H1 (cell line): ENCODE measurements at regions not wholly inside any gene's neighbourhood (a gene's known extent, or its start where the extent isn't known, plus 50 kb on each side); places are given as distances from the start of the nearest gene placed in this dataset.

ENCODE experiments used
- CTCF ChIA-PET: fragments of 300-600 bp; sonication (Branson Sonifier 250); formaldehyde crosslinking; loops from one replicate; lab custom pipeline; 2021; ENCODE audit not compliant: partially characterized antibody; lab: Charles Lee
- POLR2A ChIA-PET: fragments of 300-600 bp; sonication (Branson Sonifier 250); formaldehyde crosslinking; loops from one replicate; lab custom pipeline; 2021; ENCODE audit warnings: inconsistent platforms; ENCODE audit not compliant: partially characterized antibody; lab: Charles Lee
- DNase-seq, 2 experiments: peaks; one replicate each; pipeline versions ENCODE4 v3.0.0 to v3.0.0-alpha.2; 2010 to 2022; ENCODE audit warnings: low spot score in 2 of 2, low read depth in 1 of 2, mixed read lengths in 1 of 2
- FAIRE-seq: peaks from 2 replicates; lab custom pipeline; 2011; peaks lifted over from hg19 to GRCh38; lab: Jason Lieb, UNC
- H2AFZ ChIP-seq: 2 replicates; pipeline ENCODE4 v1.8.1; 2012; ENCODE audit warnings: low read length, inconsistent platforms
- H2AK5ac ChIP-seq: 2 replicates; pipeline ENCODE4 v1.6.1; 2013; ENCODE audit warnings: low read depth, low read length
- H2BK120ac ChIP-seq: replicated peaks from 2 replicates; pipeline ENCODE3; 2013; ENCODE audit warnings: low read depth, low read length, inconsistent platforms
- H2BK12ac ChIP-seq: 2 replicates; pipeline ENCODE4 v1.6.1; 2013; ENCODE audit warnings: low read depth, low read length
- H2BK15ac ChIP-seq: 2 replicates; pipeline ENCODE4 v1.6.1; 2013; ENCODE audit warnings: low read length
- H2BK20ac ChIP-seq: 2 replicates; pipeline ENCODE4 v1.6.1; 2013; ENCODE audit warnings: low read length
- H2BK5ac ChIP-seq: 2 replicates; pipeline ENCODE4 v1.6.1; 2013; ENCODE audit warnings: low read depth, low read length
- H3K14ac ChIP-seq: 2 replicates; pipeline ENCODE4 v1.6.1; 2013; ENCODE audit warnings: inconsistent platforms; ENCODE audit not compliant: insufficient read length
- H3K18ac ChIP-seq: 2 replicates; pipeline ENCODE4 v1.6.1; 2013; ENCODE audit warnings: low read length; ENCODE audit errors: extremely low read depth
- H3K23ac ChIP-seq: 2 replicates; pipeline ENCODE4 v1.6.1; 2013; ENCODE audit warnings: inconsistent platforms; ENCODE audit not compliant: insufficient read length
- H3K23me2 ChIP-seq: 2 replicates; pipeline ENCODE4 v1.6.1; 2013; ENCODE audit warnings: low read depth, low read length
- H3K27ac ChIP-seq: 2 replicates; pipeline ENCODE4 v1.6.1; 2011; ENCODE audit warnings: low read depth, low read length, inconsistent platforms
- H3K27me3 ChIP-seq, 4 experiments: replicated peaks in 1 of 4; 1 replicate in 1 of 4; 2 replicates in 3 of 4; pipeline versions ENCODE4 v1.6.1 to v1.8.1; 2011 to 2013; ENCODE audit warnings: low read length in 3 of 4, mild to moderate bottlenecking in 3 of 4, inconsistent platforms in 2 of 4, mixed read lengths in 2 of 4, moderate library complexity in 1 of 4; ENCODE audit not compliant: control insufficient read depth in 3 of 4, insufficient read depth in 3 of 4; ENCODE audit errors: extremely low read depth in 1 of 4
- H3K36me3 ChIP-seq, 4 experiments: 2 replicates each; pipeline versions ENCODE4 v1.6.1 to v1.8.1; 2011 to 2013; ENCODE audit warnings: mild to moderate bottlenecking in 4 of 4, low read length in 3 of 4, moderate library complexity in 2 of 4, control low read depth in 1 of 4, inconsistent platforms in 1 of 4; ENCODE audit not compliant: insufficient read depth in 4 of 4, control insufficient read depth in 2 of 4
- H3K4ac ChIP-seq: replicated peaks from 2 replicates; pipeline ENCODE3; 2013; ENCODE audit warnings: low read length, low read depth, mixed read lengths, inconsistent platforms; ENCODE audit not compliant: insufficient read length
- H3K4me1 ChIP-seq, 4 experiments: replicated peaks in 1 of 4; 1 replicate in 1 of 4; 2 replicates in 3 of 4; pipeline versions ENCODE4 v1.6.1 to v1.8.1; 2011 to 2013; ENCODE audit warnings: low read length in 3 of 4, inconsistent platforms in 2 of 4, mixed read lengths in 1 of 4; ENCODE audit not compliant: insufficient read depth in 4 of 4, control insufficient read depth in 3 of 4
- H3K4me2 ChIP-seq, 2 experiments: 2 replicates each; pipeline versions ENCODE4 v1.6.1 to v1.8.1; 2011 to 2013; ENCODE audit warnings: low read depth in 2 of 2, low read length in 2 of 2, control low read depth in 1 of 2, inconsistent platforms in 1 of 2, mild to moderate bottlenecking in 1 of 2; ENCODE audit not compliant: insufficient read depth in 1 of 2
- H3K4me3 ChIP-seq, 4 experiments: fragments of 200-600, 300-600 bp in 1 of 4; sonication (generic), shearing (Covaris generic), sonication (Bioruptor Twin) in 1 of 4; 2 replicates each; pipeline versions ENCODE4 v1.5.1 to v1.8.1; 2011 to 2016; ENCODE audit warnings: low read length in 4 of 4, low read depth in 3 of 4, control low read depth in 2 of 4, inconsistent platforms in 2 of 4, mild to moderate bottlenecking in 2 of 4, mixed read lengths in 1 of 4, moderate library complexity in 1 of 4; ENCODE audit not compliant: insufficient read depth in 2 of 4; ENCODE audit errors: extremely low read depth in 1 of 4
- H3K56ac ChIP-seq: replicated peaks from 2 replicates; pipeline ENCODE3; 2013; ENCODE audit warnings: low read depth, mild to moderate bottlenecking, mixed read lengths, low read length, inconsistent platforms; ENCODE audit not compliant: insufficient read length
- H3K79me1 ChIP-seq: 2 replicates; pipeline ENCODE4 v1.6.1; 2013; ENCODE audit warnings: low read depth, low read length, control low read depth
- H3K79me2 ChIP-seq, 2 experiments: 2 replicates each; pipeline versions ENCODE4 v1.6.1 to v1.8.1; 2012 to 2013; ENCODE audit warnings: low read length in 2 of 2, mild to moderate bottlenecking in 2 of 2, inconsistent platforms in 1 of 2; ENCODE audit not compliant: insufficient read depth in 2 of 2, control insufficient read depth in 1 of 2
- H3K9ac ChIP-seq, 4 experiments: replicated peaks in 1 of 4; 1 replicate in 1 of 4; 2 replicates in 3 of 4; pipeline versions ENCODE4 v1.6.1 to v1.8.1; 2011 to 2013; ENCODE audit warnings: low read depth in 3 of 4, low read length in 3 of 4, control low read depth in 2 of 4, mild to moderate bottlenecking in 2 of 4, moderate library complexity in 2 of 4, inconsistent platforms in 1 of 4; ENCODE audit errors: extremely low read depth in 1 of 4
- H3K9me3 ChIP-seq, 2 experiments: 2 replicates each; pipeline versions ENCODE4 v1.6.1 to v1.8.1; 2012 to 2013; ENCODE audit warnings: mild to moderate bottlenecking in 2 of 2, moderate library complexity in 2 of 2, control low read depth in 1 of 2, inconsistent platforms in 1 of 2, low read depth in 1 of 2, low read length in 1 of 2, mixed read lengths in 1 of 2; ENCODE audit not compliant: insufficient read depth in 2 of 2
- H4K20me1 ChIP-seq, 2 experiments: replicated peaks in 1 of 2; 2 replicates each; pipeline versions ENCODE3 to v1.8.1; 2011 to 2013; ENCODE audit warnings: inconsistent platforms in 2 of 2, low read length in 2 of 2, mild to moderate bottlenecking in 1 of 2; ENCODE audit not compliant: insufficient read depth in 2 of 2, control insufficient read depth in 1 of 2
- H4K5ac ChIP-seq: 2 replicates; pipeline ENCODE4 v1.6.1; 2013; ENCODE audit warnings: low read length, low read depth, mixed read lengths, inconsistent platforms; ENCODE audit not compliant: insufficient read length
- H4K8ac ChIP-seq: 2 replicates; pipeline ENCODE4 v1.8.0; 2013; ENCODE audit warnings: mild to moderate bottlenecking, moderate library complexity, low read length, inconsistent platforms; ENCODE audit not compliant: insufficient read depth; ENCODE audit errors: extremely low read depth
- H4K91ac ChIP-seq: replicated peaks from 2 replicates; pipeline ENCODE3; 2013; ENCODE audit warnings: low read length, mixed read lengths, inconsistent platforms; ENCODE audit not compliant: insufficient read length
- ATF2 ChIP-seq: IDR thresholded peaks from 2 replicates; pipeline ENCODE4 v1.6.1; 2012; ENCODE audit warnings: low read length, inconsistent platforms
- CHD1 ChIP-seq: IDR thresholded peaks from 2 replicates; pipeline ENCODE4 v1.6.1; 2012; ENCODE audit warnings: low read depth, low read length, improper control_type of control experiment
- CREB1 ChIP-seq: IDR thresholded peaks from 2 replicates; pipeline ENCODE4 v1.6.1; 2012; ENCODE audit warnings: inconsistent platforms
- E2F6 ChIP-seq: IDR thresholded peaks from 2 replicates; pipeline ENCODE4 v1.6.1; 2012; ENCODE audit warnings: inconsistent platforms
- FOSL1 ChIP-seq: IDR thresholded peaks from 2 replicates; pipeline ENCODE4 v1.6.1; 2011; ENCODE audit warnings: mild to moderate bottlenecking, low read depth, low read length, moderate library complexity; ENCODE audit not compliant: insufficient read depth
- HDAC6 ChIP-seq: IDR thresholded peaks from one replicate; pipeline ENCODE4 v1.7.1; 2012; ENCODE audit warnings: low read depth, mild to moderate bottlenecking, inconsistent platforms, low read length, moderate library complexity
- JUND ChIP-seq: IDR thresholded peaks from 2 replicates; pipeline ENCODE4 v1.6.1; 2011; ENCODE audit warnings: mild to moderate bottlenecking, improper control_type of control experiment, low read length
- KDM1A ChIP-seq: fragments of 200-600, 300-600 bp; sonication (generic); IDR thresholded peaks from 2 replicates; pipeline ENCODE4 v1.7.1; 2016; ENCODE audit warnings: mild to moderate bottlenecking, low read length, borderline replicate concordance
- MAFK ChIP-seq: IDR thresholded peaks from 2 replicates; pipeline ENCODE4 v1.6.1; 2012; ENCODE audit warnings: low read depth, mild to moderate bottlenecking, improper control_type of control experiment, low read length
- SIN3A ChIP-seq, 2 experiments: IDR thresholded peaks in 1 of 2; conservative IDR thresholded peaks in 1 of 2; 2 replicates each; pipeline ENCODE4 v1.6.1; 2011 to 2012; ENCODE audit warnings: low read length in 2 of 2, improper control_type of control experiment in 1 of 2, low read depth in 1 of 2, mild to moderate bottlenecking in 1 of 2
- SP2 ChIP-seq: IDR thresholded peaks from 2 replicates; pipeline ENCODE4 v1.6.1; 2012; ENCODE audit warnings: mild to moderate bottlenecking, low read length, inconsistent platforms
- SRF ChIP-seq: IDR thresholded peaks from 2 replicates; pipeline ENCODE4 v1.6.1; 2011; ENCODE audit warnings: mild to moderate bottlenecking, low read depth, low read length, moderate library complexity
- TCF12 ChIP-seq: IDR thresholded peaks from 2 replicates; pipeline ENCODE4 v1.6.1; 2011; ENCODE audit warnings: low read depth, mild to moderate bottlenecking, low read length
- WGBS, 2 experiments: shearing (Covaris generic) in 1 of 2; methylation state at CpG; one replicate each; pipeline versions ENCODE4 v1.1.6 to v1.1.7; 2013 to 2015; ENCODE audit warnings: low lambda C conversion rate in 2 of 2, mixed read lengths in 2 of 2, inconsistent platforms in 1 of 2, low coverage in 1 of 2, missing lambda C conversion rate in 1 of 2; ENCODE audit not compliant: insufficient replicate concordance in 2 of 2, insufficient coverage in 1 of 2, insufficient read length in 1 of 2; ENCODE audit errors: extremely low coverage in 1 of 2, missing lambda C conversion rate in 1 of 2; 5-methylcytosine and 5-hydroxymethylcytosine counted together

DNA sequence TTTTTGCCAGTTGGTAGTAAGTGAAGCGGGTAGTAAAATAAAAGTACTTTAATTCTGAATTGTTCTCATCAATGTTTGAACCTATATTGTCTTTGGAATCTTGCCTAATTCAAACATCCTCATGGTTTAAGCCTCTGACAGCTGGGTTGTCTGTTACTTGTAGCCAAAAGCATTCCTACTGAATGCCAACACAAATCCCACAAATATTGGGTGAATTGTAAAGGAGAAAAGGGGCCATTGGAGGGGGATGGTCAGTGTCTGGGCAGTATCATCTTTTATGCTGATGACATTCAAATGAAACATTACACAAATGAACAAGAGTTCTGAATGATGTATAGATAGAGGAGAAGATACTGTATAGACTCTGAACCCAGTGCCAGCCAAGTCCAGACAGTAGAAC, 309.5 kb downstream of the OSTF1 start:
- no peaks in the 10 kb centered on the region for H4K20me1 ChIP-seq
- no peak for DNase-seq
- H3K79me1 ChIP-seq, result no peaks in the 10 kb centered on the region
- H2BK120ac ChIP-seq, result no peak overlapping the region
- H3K4me2 ChIP-seq, result no peak overlapping the region
- no peak overlapping the region for H4K8ac ChIP-seq
- H3K36me3 ChIP-seq, result no peaks in the 10 kb centered on the region
- TF ChIP-seq CHD1 (no peak), SRF (no peak), SIN3A (conservative IDR thresholded peaks at IDR 0.05 in 1 of 2, IDR thresholded peaks at IDR 0.05 in 1 of 2; ENCODE audit: low read depth in 1 of 2, low read length in 2 of 2) (no peak), ATF2 (no peak), MAFK (no peak), SP2 (no peak), CREB1 (no peak), TCF12 (no peak), JUND (no peak), FOSL1 (no peak), KDM1A (no peak), E2F6 (no peak), HDAC6 (no peak)
- H3K4ac ChIP-seq, result no peak overlapping the region
- ChIA-PET POLR2A (no interaction called here), CTCF (no interaction called here)
- H3K56ac ChIP-seq, result no peak overlapping the region
- H3K79me2 ChIP-seq, result no peaks in the 10 kb centered on the region
- H2AFZ ChIP-seq, result no peak overlapping the region
- H2BK5ac ChIP-seq, result no peak overlapping the region
- no peak overlapping the region for H2BK15ac ChIP-seq
- no peak overlapping the region for H2BK20ac ChIP-seq
- no peak overlapping the region for H3K23ac ChIP-seq
- no peak overlapping the region for H2BK12ac ChIP-seq
- no peak overlapping the region for H4K91ac ChIP-seq
- no peak overlapping the region for H3K4me3 ChIP-seq
- no peak overlapping the region for H2AK5ac ChIP-seq
- no peak overlapping the region for H4K5ac ChIP-seq
- H3K18ac ChIP-seq, result no peak overlapping the region
- no peak overlapping the region for H3K9ac ChIP-seq
- no peaks in the 10 kb centered on the region for H3K4me1 ChIP-seq
- no peaks in the 10 kb centered on the region for H3K27me3 ChIP-seq
- no peaks in the 10 kb centered on the region; the same call in 1 of the 2 replicates for H3K23me2 ChIP-seq
- WGBS, 2 experiments, result 88% methylated on average over 1 of the region's 1 CpG; no CpG with 5 or more reads in 1 of the 2 experiments
- FAIRE-seq, result no peak
- no peak overlapping the region for H3K27ac ChIP-seq
- no peaks in the 10 kb centered on the region; a peak in 1 of 4 replicates for H3K9me3 ChIP-seq
- no peak overlapping the region for H3K14ac ChIP-seq
